Neural cell (in vitro differentiated cells): ENCODE measurements at regions not wholly inside any gene's neighbourhood (a gene's known extent, or its start where the extent isn't known, plus 50 kb on each side); places are given as distances from the start of the nearest gene placed in this dataset.

Source experiments
- H2AFZ ChIP-seq: fragments of 200-600, 300-800 bp; sonication (generic), shearing (Covaris generic); 2 replicates; pipeline ENCODE4 v1.6.0; 2014; ENCODE audit warnings: low read depth, mild to moderate bottlenecking, antibody characterized with exemption, low read length, moderate library complexity
- H3F3A ChIP-seq: fragments of 200-600 bp; shearing (Covaris generic); 2 replicates; pipeline ENCODE4 v1.6.1; 2016; ENCODE audit warnings: mild to moderate bottlenecking, moderate library complexity, mixed read lengths, antibody characterized with exemption, low read length; ENCODE audit not compliant: insufficient read depth, poor library complexity, severe bottlenecking
- H3K27ac ChIP-seq: fragments of 200-600, 300-800 bp; sonication (generic), shearing (Covaris generic); 2 replicates; pipeline ENCODE4 v1.5.1; 2014; ENCODE audit warnings: mild to moderate bottlenecking, low read length, moderate library complexity
- H3K27me3 ChIP-seq: fragments of 300-800, 200-600 bp; sonication (generic), shearing (Covaris generic); 2 replicates; pipeline ENCODE4 v1.6.0; 2014; ENCODE audit warnings: mild to moderate bottlenecking, low read depth, low read length, moderate library complexity; ENCODE audit not compliant: insufficient read depth
- H3K36me3 ChIP-seq: fragments of 300-800, 200-600 bp; sonication (generic), shearing (Covaris generic); 2 replicates; pipeline ENCODE4 v1.5.1; 2014; ENCODE audit warnings: mild to moderate bottlenecking, antibody characterized with exemption, low read length, moderate library complexity; ENCODE audit not compliant: insufficient read depth
- H3K4me2 ChIP-seq: fragments of 300-800, 200-600 bp; sonication (generic), shearing (Covaris generic); 2 replicates; pipeline ENCODE4 v1.6.0; 2014; ENCODE audit warnings: mild to moderate bottlenecking, low read length
- H3K4me3 ChIP-seq: fragments of 300-800, 200-600 bp; sonication (generic), shearing (Covaris generic); 2 replicates; pipeline ENCODE4 v1.5.1; 2014; ENCODE audit warnings: mild to moderate bottlenecking, low read length, moderate library complexity
- H3K79me2 ChIP-seq: fragments of 200-600 bp; shearing (Covaris generic); replicated peaks from 2 replicates; pipeline ENCODE4 v1.6.0; 2014; ENCODE audit warnings: mild to moderate bottlenecking, low read length, moderate library complexity; ENCODE audit not compliant: insufficient read depth
- H3K9ac ChIP-seq: fragments of 300-800, 200-600 bp; sonication (generic), shearing (Covaris generic); 2 replicates; pipeline ENCODE4 v1.6.1; 2016; ENCODE audit warnings: mild to moderate bottlenecking, low read length, mixed read lengths
- H3K9me2 ChIP-seq: fragments of 200-600 bp; shearing (Covaris generic); 2 replicates; pipeline ENCODE4 v1.6.1; 2016; ENCODE audit warnings: mild to moderate bottlenecking, low read length, mixed read lengths; ENCODE audit not compliant: insufficient read depth
- H3K9me3 ChIP-seq: fragments of 200-600, 300-800 bp; sonication (generic), shearing (Covaris generic); 2 replicates; pipeline ENCODE4 v1.6.1; 2016; ENCODE audit warnings: mild to moderate bottlenecking, mixed run types, low read length, moderate library complexity, mixed read lengths
- H4K20me1 ChIP-seq: fragments of 200-600 bp; shearing (Covaris generic); 2 replicates; pipeline ENCODE4 v1.6.1; 2016; ENCODE audit warnings: mild to moderate bottlenecking, mixed run types; ENCODE audit not compliant: insufficient read depth
- CTCF ChIP-seq: fragments of 450-650 bp; IDR thresholded peaks from 2 replicates; pipeline ENCODE4 v1.5.1; 2014; ENCODE audit warnings: antibody characterized with exemption, mild to moderate bottlenecking, moderate library complexity; ENCODE audit not compliant: poor library complexity, severe bottlenecking
- EP300 ChIP-seq: fragments of 450-650 bp; conservative IDR thresholded peaks from 2 replicates; pipeline ENCODE4 v1.6.1; 2014; ENCODE audit warnings: antibody characterized with exemption, mild to moderate bottlenecking, moderate library complexity; ENCODE audit not compliant: poor library complexity, severe bottlenecking
- EZH2 ChIP-seq: fragments of 200-600, 300-800 bp; shearing (Covaris generic), sonication (generic); IDR thresholded peaks from 2 replicates; pipeline ENCODE4 v1.6.1; 2014; ENCODE audit warnings: antibody characterized with exemption, low read length, borderline replicate concordance, mild to moderate bottlenecking; ENCODE audit not compliant: insufficient read depth, poor library complexity, severe bottlenecking
- MXI1 ChIP-seq: fragments of 450-650 bp; conservative IDR thresholded peaks from 2 replicates; pipeline ENCODE4 v1.6.1; 2014; ENCODE audit warnings: antibody characterized with exemption, mild to moderate bottlenecking; ENCODE audit not compliant: poor library complexity, severe bottlenecking
- POLR2AphosphoS5 ChIP-seq: IDR thresholded peaks from 2 replicates; pipeline ENCODE4 v1.6.1; 2012
- RAD21 ChIP-seq: fragments of 450-650 bp; conservative IDR thresholded peaks from 2 replicates; pipeline ENCODE4 v1.6.1; 2014; ENCODE audit warnings: antibody characterized with exemption, mild to moderate bottlenecking, moderate library complexity
- REST ChIP-seq: IDR thresholded peaks from 2 replicates; pipeline ENCODE4 v1.6.1; 2012; ENCODE audit warnings: borderline replicate concordance
- SMC3 ChIP-seq: fragments of 450-650 bp; conservative IDR thresholded peaks from 2 replicates; pipeline ENCODE4 v1.6.1; 2014; ENCODE audit warnings: antibody characterized with exemption, mild to moderate bottlenecking, moderate library complexity; ENCODE audit not compliant: poor library complexity

GRCh38 chrX:21167011-21167410 lies 207.2 kb upstream of the CNKSR2 start:
- TF ChIP-seq EP300 = no peak
- TF ChIP-seq POLR2AphosphoS5 = no peak
- no peak for TF ChIP-seq RAD21
- TF ChIP-seq CTCF = no peak
- TF ChIP-seq MXI1 = no peak
- no peak for TF ChIP-seq SMC3
- no peaks in the 10 kb centered on the region for H3K9me2 ChIP-seq
- H3K9me3 ChIP-seq = no peaks in the 10 kb centered on the region
- no peaks in the 10 kb centered on the region for H4K20me1 ChIP-seq
- no peak overlapping the region for H3K27ac ChIP-seq
- no peak overlapping the region for H3K9ac ChIP-seq
- H3K4me2 ChIP-seq = no peak overlapping the region
- H3K27me3 ChIP-seq = no peaks in the 10 kb centered on the region
- H3K4me3 ChIP-seq = no peak overlapping the region
- H3K79me2 ChIP-seq = no peaks in the 10 kb centered on the region
- H3K36me3 ChIP-seq = no peaks in the 10 kb centered on the region
- H3F3A ChIP-seq = no peaks in the 10 kb centered on the region
- H2AFZ ChIP-seq = no peak overlapping the region

GRCh38 chrX:21167494-21167893 lies 206.7 kb upstream of the CNKSR2 start:
- H3K27me3 ChIP-seq = no peaks in the 10 kb centered on the region
- no peak for TF ChIP-seq EZH2
- TF ChIP-seq CTCF = no peak
- no peak for TF ChIP-seq POLR2AphosphoS5
- TF ChIP-seq MXI1 = no peak
- TF ChIP-seq EP300 = no peak
- no peak for TF ChIP-seq REST
- H3K4me3 ChIP-seq = no peak overlapping the region
- no peaks in the 10 kb centered on the region for H3K9me2 ChIP-seq
- H2AFZ ChIP-seq = no peak overlapping the region
- no peak overlapping the region for H3K27ac ChIP-seq
- no peaks in the 10 kb centered on the region for H4K20me1 ChIP-seq
- no peaks in the 10 kb centered on the region for H3F3A ChIP-seq
- no peaks in the 10 kb centered on the region for H3K9me3 ChIP-seq
- no peaks in the 10 kb centered on the region for H3K36me3 ChIP-seq
- no peaks in the 10 kb centered on the region for H3K79me2 ChIP-seq
- H3K4me2 ChIP-seq = no peak overlapping the region
- H3K9ac ChIP-seq = no peak overlapping the region
